Kasumi-1 (cell line): ENCODE measurements at regions not wholly inside any gene's neighbourhood (a gene's known extent, or its start where the extent isn't known, plus 50 kb on each side); places are given as distances from the start of the nearest gene placed in this dataset.
"Not testable (repeated sequence)": the region's sequence is repeated elsewhere in the genome, so short reads cannot be mapped to it uniquely, and the experiment has no call there.

Experiments
- DNase-seq, 2 experiments: peaks; one replicate each; lab custom pipeline; 2025; lab: John Stamatoyannopoulos, UW

- DNase-seq = not testable (repeated sequence)
Measured at GRCh38 chr10:22467393-22467792, 122.1 kb downstream of the SPAG6 start.

GRCh38 chr10:22468570-22469320, 123.4 kb downstream of the SPAG6 start:
- DNase-seq = no peak

- DNase-seq = no peak
Measured at GRCh38 chr10:22473044-22473443, 127.7 kb downstream of the SPAG6 start.

- DNase-seq = no peak
Measured at GRCh38 chr10:22473459-22473858, 128.2 kb downstream of the SPAG6 start.

GRCh38 chr10:22475651-22476600, 130.6 kb downstream of the SPAG6 start:
- peak in 1 of 2 experiments; percentile 17 for DNase-seq

GRCh38 chr10:22476601-22477321, 131.5 kb downstream of the SPAG6 start:
- DNase-seq = no peak

- DNase-seq = no peak
Measured at GRCh38 chr10:22477334-22478287, 132.3 kb downstream of the SPAG6 start.

- DNase-seq = no peak
Measured at GRCh38 chr10:22478555-22479334, 133.4 kb downstream of the SPAG6 start.

GRCh38 chr10:22479419-22479818, 134.1 kb downstream of the SPAG6 start:
- no peak for DNase-seq

GRCh38 chr10:22481106-22481505, 135.8 kb downstream of the SPAG6 start:
- DNase-seq = no peak

GRCh38 chr10:22481687-22482539, 136.6 kb downstream of the SPAG6 start:
- DNase-seq = no peak

- DNase-seq = no peak
Measured at GRCh38 chr10:22483132-22483531, 137.8 kb downstream of the SPAG6 start.
